ENCODE measurements at regions not wholly inside any gene's neighbourhood (a gene's known extent, or its start where the extent isn't known, plus 50 kb on each side); places are given as distances from the start of the nearest gene placed in this dataset.

DNA sequence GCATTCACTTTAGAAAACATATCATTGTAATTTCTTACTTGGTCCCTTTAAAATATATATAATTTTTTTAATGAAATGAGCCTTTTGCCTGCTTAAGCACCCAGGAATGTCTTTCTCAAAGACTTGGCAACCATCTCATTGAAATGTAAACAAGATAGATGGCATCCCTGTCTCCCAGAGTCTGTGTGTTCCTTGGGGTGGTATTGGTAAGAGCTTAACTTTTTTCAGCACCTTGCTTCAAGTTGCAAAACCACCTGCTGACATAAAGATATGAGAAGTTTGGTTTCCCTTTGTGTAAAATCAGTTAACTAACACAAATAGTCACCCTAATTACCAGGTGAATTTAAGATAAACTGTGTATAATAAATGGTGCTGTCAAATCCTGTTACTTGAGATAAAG, 266.9 kb downstream of the DSC3 start:
- TF ChIP-seq, protein P1, sequence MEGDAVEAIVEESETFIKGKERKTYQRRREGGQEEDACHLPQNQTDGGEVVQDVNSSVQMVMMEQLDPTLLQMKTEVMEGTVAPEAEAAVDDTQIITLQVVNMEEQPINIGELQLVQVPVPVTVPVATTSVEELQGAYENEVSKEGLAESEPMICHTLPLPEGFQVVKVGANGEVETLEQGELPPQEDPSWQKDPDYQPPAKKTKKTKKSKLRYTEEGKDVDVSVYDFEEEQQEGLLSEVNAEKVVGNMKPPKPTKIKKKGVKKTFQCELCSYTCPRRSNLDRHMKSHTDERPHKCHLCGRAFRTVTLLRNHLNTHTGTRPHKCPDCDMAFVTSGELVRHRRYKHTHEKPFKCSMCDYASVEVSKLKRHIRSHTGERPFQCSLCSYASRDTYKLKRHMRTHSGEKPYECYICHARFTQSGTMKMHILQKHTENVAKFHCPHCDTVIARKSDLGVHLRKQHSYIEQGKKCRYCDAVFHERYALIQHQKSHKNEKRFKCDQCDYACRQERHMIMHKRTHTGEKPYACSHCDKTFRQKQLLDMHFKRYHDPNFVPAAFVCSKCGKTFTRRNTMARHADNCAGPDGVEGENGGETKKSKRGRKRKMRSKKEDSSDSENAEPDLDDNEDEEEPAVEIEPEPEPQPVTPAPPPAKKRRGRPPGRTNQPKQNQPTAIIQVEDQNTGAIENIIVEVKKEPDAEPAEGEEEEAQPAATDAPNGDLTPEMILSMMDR (conservative IDR thresholded peaks at IDR 0.05), result no peak
- no peak for TF ChIP-seq ZFX (IDR thresholded peaks at IDR 0.05)
